GM12865 (cell line): ENCODE measurements at regions not wholly inside any gene's neighbourhood (a gene's known extent, or its start where the extent isn't known, plus 50 kb on each side); places are given as distances from the start of the nearest gene placed in this dataset.

Source experiments
- DNase-seq: peaks from one replicate; pipeline ENCODE4 v3.0.0; 2010; ENCODE audit warnings: low read depth
- H3K4me3 ChIP-seq: 2 replicates; pipeline ENCODE4 v1.5.1; 2011; ENCODE audit warnings: mild to moderate bottlenecking, low read depth, low read length, control low read depth
- CTCF ChIP-seq: IDR thresholded peaks from 2 replicates; pipeline ENCODE4 v1.5.1; 2011; ENCODE audit warnings: low read length, control low read depth, low read depth, inconsistent platforms; ENCODE audit not compliant: insufficient read depth; ENCODE audit errors: missing control alignments

DNA sequence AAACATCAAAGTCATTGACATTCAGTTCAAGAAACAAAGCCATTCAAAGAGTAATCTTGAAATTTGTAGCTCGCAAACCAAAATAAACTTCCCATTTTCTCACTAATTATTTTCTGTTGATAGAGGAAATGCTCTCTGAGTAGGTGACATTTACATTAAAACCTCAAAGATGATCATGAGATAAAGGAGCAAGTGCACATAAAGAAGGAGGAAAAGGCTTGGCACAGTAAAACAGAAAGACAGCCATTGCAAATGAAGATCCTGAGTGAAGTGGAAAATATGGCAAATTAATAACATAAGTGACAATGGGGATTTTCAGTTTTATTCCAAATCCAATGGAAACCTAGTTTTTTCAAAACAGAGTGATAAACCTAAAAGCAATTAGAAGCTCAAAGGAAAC, 2320.8 kb downstream of the ARAP2 start:
- TF ChIP-seq CTCF = no peak
- no peak overlapping the region for H3K4me3 ChIP-seq
- no peak for DNase-seq

DNA sequence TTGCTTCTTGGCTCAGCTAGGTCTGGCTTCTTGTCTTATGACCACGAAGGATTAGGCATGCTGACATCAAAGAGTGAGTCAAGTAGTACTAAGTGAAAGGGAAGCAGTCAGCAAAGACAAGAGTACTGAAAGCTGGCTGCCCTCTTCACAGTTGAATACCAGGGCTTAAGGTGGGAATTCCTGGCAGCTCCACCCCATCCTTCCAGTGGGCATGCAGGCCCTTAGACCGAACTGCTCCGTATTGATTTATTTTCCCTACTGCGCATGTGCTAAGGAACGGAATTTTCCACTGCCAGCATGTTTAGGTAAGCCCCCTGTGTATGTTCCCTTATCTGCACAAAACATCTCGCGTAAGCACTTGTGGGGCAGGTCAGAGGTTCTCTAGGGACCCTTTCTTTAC, 2320.1 kb downstream of the ARAP2 start:
- TF ChIP-seq CTCF = no peak
- no peak for DNase-seq
- no peak overlapping the region for H3K4me3 ChIP-seq

- no peak overlapping the region for H3K4me3 ChIP-seq
- no peak for DNase-seq
- TF ChIP-seq CTCF = no peak
Observed at GRCh38 chr4:33924811-33925210, 2319.5 kb downstream of the ARAP2 start.

DNA sequence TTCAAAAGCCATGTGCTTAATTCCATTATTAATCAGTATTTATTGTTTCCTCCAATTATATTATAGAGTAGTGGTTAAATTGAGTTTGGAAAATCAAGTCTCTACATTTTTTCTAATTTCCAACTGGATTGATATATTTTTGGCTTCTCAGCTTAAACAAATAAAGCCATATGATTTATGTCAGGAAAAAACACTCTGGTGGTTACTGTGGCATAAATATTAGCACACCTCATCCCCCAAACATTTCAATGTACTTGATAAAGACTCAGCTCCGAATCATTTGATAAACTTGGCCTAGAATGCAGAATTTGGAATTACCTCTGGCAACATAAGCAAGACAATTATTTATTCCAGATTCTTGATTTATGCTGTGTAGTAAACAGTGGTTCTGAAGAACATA, 2313.8 kb downstream of the ARAP2 start:
- no peak for TF ChIP-seq CTCF
- DNase-seq = no peak
- no peak overlapping the region for H3K4me3 ChIP-seq

GRCh38 chr4:33931026-33931425, 2313.3 kb downstream of the ARAP2 start:
- no peak for TF ChIP-seq CTCF
- no peak overlapping the region for H3K4me3 ChIP-seq
- no peak for DNase-seq

GRCh38 chr4:33940281-33940680, 2304.0 kb downstream of the ARAP2 start:
- TF ChIP-seq CTCF = no peak
- no peak overlapping the region for H3K4me3 ChIP-seq
- DNase-seq = no peak

GRCh38 chr4:33941854-33942253, 2302.5 kb downstream of the ARAP2 start:
- no peak for TF ChIP-seq CTCF
- H3K4me3 ChIP-seq = no peak overlapping the region
- no peak for DNase-seq
